GM23248 (cell line): ENCODE measurements at regions not wholly inside any gene's neighbourhood (a gene's known extent, or its start where the extent isn't known, plus 50 kb on each side); places are given as distances from the start of the nearest gene placed in this dataset.
A peak's percentile ranks its signal among the peaks of the same experiment; 100 is the strongest.

ENCODE experiments used
- DNase-seq: peaks from one replicate; pipeline ENCODE4 v3.0.0-alpha.2; 2015
- H2AFZ ChIP-seq: fragments of 200-600 bp; sonication (generic); 2 replicates; pipeline ENCODE4 v1.6.1; 2016; ENCODE audit warnings: antibody characterized with exemption
- H3F3A ChIP-seq: fragments of 200-600 bp; sonication (generic); 2 replicates; pipeline ENCODE4 v1.6.1; 2016; ENCODE audit warnings: mild to moderate bottlenecking, antibody characterized with exemption, mixed run types; ENCODE audit not compliant: insufficient read depth
- H3K27ac ChIP-seq: fragments of 200-600 bp; sonication (generic); 2 replicates; pipeline ENCODE4 v1.5.1; 2016; ENCODE audit warnings: mild to moderate bottlenecking
- H3K27me3 ChIP-seq: fragments of 200-600 bp; sonication (generic); replicated peaks from 2 replicates; pipeline ENCODE4 v1.6.1; 2016; ENCODE audit warnings: mild to moderate bottlenecking; ENCODE audit not compliant: insufficient read depth
- H3K36me3 ChIP-seq: fragments of 200-600 bp; sonication (generic); 2 replicates; pipeline ENCODE4 v1.6.1; 2016; ENCODE audit warnings: low read depth, mild to moderate bottlenecking
- H3K4me1 ChIP-seq: fragments of 200-600 bp; sonication (generic); 2 replicates; pipeline ENCODE4 v1.6.1; 2016; ENCODE audit warnings: mild to moderate bottlenecking; ENCODE audit not compliant: insufficient read depth
- H3K4me2 ChIP-seq: fragments of 200-600 bp; sonication (generic); one replicate; pipeline ENCODE4 v1.6.1; 2016; ENCODE audit warnings: mild to moderate bottlenecking; ENCODE audit not compliant: unreplicated experiment
- H3K4me3 ChIP-seq: fragments of 200-600 bp; sonication (generic); 2 replicates; pipeline ENCODE4 v1.5.1; 2016; ENCODE audit warnings: mild to moderate bottlenecking
- H3K79me2 ChIP-seq: fragments of 200-600 bp; sonication (generic); 2 replicates; pipeline ENCODE4 v1.6.1; 2016; ENCODE audit warnings: mild to moderate bottlenecking; ENCODE audit not compliant: insufficient read depth
- H3K9ac ChIP-seq: fragments of 200-600 bp; sonication (generic); 2 replicates; pipeline ENCODE4 v1.6.1; 2016; ENCODE audit warnings: mild to moderate bottlenecking
- H3K9me2 ChIP-seq: fragments of 200-600 bp; sonication (generic); 2 replicates; pipeline ENCODE4 v1.6.1; 2016; ENCODE audit warnings: mixed run types, mild to moderate bottlenecking, moderate library complexity; ENCODE audit not compliant: insufficient read depth
- H3K9me3 ChIP-seq: fragments of 200-600 bp; sonication (generic); one replicate; pipeline ENCODE4 v1.6.1; 2017; ENCODE audit warnings: low read depth
- H4K20me1 ChIP-seq: fragments of 200-600 bp; sonication (generic); 2 replicates; pipeline ENCODE4 v1.6.0; 2016; ENCODE audit not compliant: insufficient read depth
- EZH2 ChIP-seq: fragments of 200-600 bp; sonication (generic); IDR thresholded peaks from 2 replicates; pipeline ENCODE4 v1.6.1; 2018; ENCODE audit warnings: antibody characterized with exemption, mild to moderate bottlenecking; ENCODE audit not compliant: insufficient read depth, poor library complexity, severe bottlenecking
- EZH2phosphoT487 ChIP-seq: fragments of 200-600 bp; sonication (generic); IDR thresholded peaks from 2 replicates; pipeline ENCODE4 v1.6.1; 2018; ENCODE audit warnings: antibody characterized with exemption, moderate library complexity, mild to moderate bottlenecking, low read depth; ENCODE audit not compliant: insufficient read depth
- WGBS, 2 experiments: methylation state at CpG; one replicate each; pipeline ENCODE4 v1.1.6; 2015 to 2017; ENCODE audit warnings: low lambda C conversion rate in 2 of 2, low coverage in 1 of 2; ENCODE audit errors: missing lambda C conversion rate in 2 of 2; 5-methylcytosine and 5-hydroxymethylcytosine counted together
- in situ Hi-C: fragments of 300-500 bp; cut with MboI; formaldehyde crosslinking; loops from 2 replicates; pipeline ENCODE4 v1.15.0; 2020

GRCh38 chr13:92972751-92973150, 253.9 kb upstream of the GPC6 start:
- 42 to 44% methylated on average over 3 of the region's 3 CpGs for WGBS, 2 experiments
- no peaks in the 10 kb centered on the region for H3K9me2 ChIP-seq
- peak; percentile 14 for DNase-seq
- no peak for TF ChIP-seq EZH2phosphoT487
- no peak for TF ChIP-seq EZH2
- no peak overlapping the region for H3K27ac ChIP-seq
- no peak overlapping the region for H3K9ac ChIP-seq
- no peaks in the 10 kb centered on the region for H3K9me3 ChIP-seq
- H3K27me3 ChIP-seq = no peaks in the 10 kb centered on the region
- in situ Hi-C loops = loop anchor here (25.0 kb wide), 1 partner anchor 1390 kb away; no protein-coding TSS in a partner anchor
- no peaks in the 10 kb centered on the region for H4K20me1 ChIP-seq
- H2AFZ ChIP-seq = no peak overlapping the region
- H3K4me2 ChIP-seq = no peak overlapping the region
- H3F3A ChIP-seq = no peaks in the 10 kb centered on the region
- H3K4me1 ChIP-seq = no peaks in the 10 kb centered on the region
- no peaks in the 10 kb centered on the region for H3K36me3 ChIP-seq
- no peaks in the 10 kb centered on the region for H3K79me2 ChIP-seq
- no peak overlapping the region for H3K4me3 ChIP-seq

DNA sequence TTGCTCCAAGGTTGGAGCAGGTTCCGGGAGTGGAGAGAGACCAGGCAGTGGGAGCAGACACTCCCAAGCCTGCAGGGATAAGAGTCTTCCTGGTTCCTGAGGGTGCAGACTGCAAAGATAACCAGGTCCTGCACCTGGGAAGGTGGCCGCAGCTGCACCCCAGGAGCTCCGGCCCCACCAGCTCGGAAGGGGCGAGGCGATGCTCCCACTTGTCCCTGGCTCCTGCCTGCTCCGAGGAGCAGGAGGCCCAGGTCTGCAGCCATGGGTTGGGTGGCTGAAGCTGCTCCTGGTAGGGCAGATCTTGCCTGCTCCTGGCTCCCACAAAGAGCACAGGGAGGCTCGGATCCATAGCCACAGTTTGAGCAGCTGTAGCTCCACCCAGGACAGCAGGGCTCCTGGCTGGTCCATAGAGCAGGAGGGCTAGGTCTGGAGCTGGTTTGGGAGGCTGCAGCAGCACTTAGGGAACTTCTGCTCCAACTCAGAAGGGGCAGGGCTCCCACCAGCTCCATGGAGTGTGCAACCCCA, 251.6 kb upstream of the GPC6 start:
- Histone ChIP-seq H3K4me2 (no peak overlapping the region), H3K27ac (no peak overlapping the region), H3K9me3 (no peaks in the 10 kb centered on the region), H3K9ac (no peak overlapping the region), H3K79me2 (no peaks in the 10 kb centered on the region), H3F3A (no peaks in the 10 kb centered on the region), H3K4me3 (no peak overlapping the region), H3K4me1 (no peaks in the 10 kb centered on the region), H4K20me1 (no peaks in the 10 kb centered on the region), H3K36me3 (no peaks in the 10 kb centered on the region), H2AFZ (no peak overlapping the region), H3K27me3 (peaks cover 10% of the 10 kb centered on the region; the same call in 1 of the 2 replicates), H3K9me2 (no peaks in the 10 kb centered on the region)
- 33 to 61% methylated on average over 6 to 8 of the region's 8 CpGs for WGBS, 2 experiments
- no peak for TF ChIP-seq EZH2
- no peak for DNase-seq
- in situ Hi-C loops = loop anchor here (25.0 kb wide), 1 partner anchor 1387 kb away; no protein-coding TSS in a partner anchor

GRCh38 chr13:92976657-92977056, 249.9 kb upstream of the GPC6 start:
- Histone ChIP-seq H3K79me2 (no peaks in the 10 kb centered on the region), H3K4me1 (no peaks in the 10 kb centered on the region), H3K9me2 (no peaks in the 10 kb centered on the region), H2AFZ (no peak overlapping the region), H3K27me3 (peaks cover 13% of the 10 kb centered on the region; the same call in 1 of the 2 replicates), H3K27ac (no peak overlapping the region), H3K9me3 (no peaks in the 10 kb centered on the region), H3K4me3 (no peak overlapping the region), H3K36me3 (no peaks in the 10 kb centered on the region), H3F3A (no peaks in the 10 kb centered on the region), H4K20me1 (no peaks in the 10 kb centered on the region), H3K9ac (no peak overlapping the region), H3K4me2 (no peak overlapping the region)
- no peak for DNase-seq
- in situ Hi-C loops = no loop called here
- no peak for TF ChIP-seq EZH2
- no peak for TF ChIP-seq EZH2phosphoT487

GRCh38 chr13:92984151-92984550, 242.5 kb upstream of the GPC6 start:
- WGBS, 2 experiments = 19 to 21% methylated on average over 2 of the region's 2 CpGs
- no peak overlapping the region for H2AFZ ChIP-seq
- no peak for DNase-seq

DNA sequence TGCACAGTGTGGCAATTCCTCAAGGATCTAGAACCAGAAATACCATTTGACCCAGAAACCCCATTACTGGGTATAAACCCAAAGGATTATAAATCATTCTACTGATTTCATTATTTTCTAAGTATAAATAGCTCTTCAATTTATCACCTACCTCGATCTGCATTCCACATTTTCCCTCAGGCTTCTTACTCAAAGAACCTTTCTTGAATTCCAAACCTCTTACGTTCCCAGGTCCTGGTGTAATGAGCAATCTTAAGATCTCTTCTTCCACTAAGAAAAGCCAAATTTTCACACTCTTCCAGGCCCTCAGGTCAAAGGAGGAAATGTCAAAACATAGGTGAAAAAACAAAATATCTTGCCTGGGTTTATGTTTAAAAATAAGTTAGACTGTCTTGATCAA, 237.3 kb upstream of the GPC6 start:
- 7 to 16% methylated on average over 2 of the region's 2 CpGs for WGBS, 2 experiments
- Histone ChIP-seq H3K9me3 (no peaks in the 10 kb centered on the region), H3K79me2 (no peaks in the 10 kb centered on the region), H3K4me1 (no peaks in the 10 kb centered on the region), H3K36me3 (no peaks in the 10 kb centered on the region), H3K9ac (no peak overlapping the region), H3K27ac (no peak overlapping the region), H3F3A (no peaks in the 10 kb centered on the region), H2AFZ (no peak overlapping the region), H3K27me3 (no peaks in the 10 kb centered on the region), H3K4me2 (no peak overlapping the region), H4K20me1 (no peaks in the 10 kb centered on the region), H3K9me2 (no peaks in the 10 kb centered on the region), H3K4me3 (no peak overlapping the region)
- in situ Hi-C loops = no loop called here
- no peak for TF ChIP-seq EZH2
- TF ChIP-seq EZH2phosphoT487 = no peak
- DNase-seq = no peak

More at GRCh38 chr13:92984151-92984550, 242.5 kb upstream of the GPC6 start:
- TF ChIP-seq EZH2 = no peak
- no peak for TF ChIP-seq EZH2phosphoT487
- Histone ChIP-seq H3K4me1 (no peaks in the 10 kb centered on the region), H3K79me2 (no peaks in the 10 kb centered on the region), H3K36me3 (no peaks in the 10 kb centered on the region), H3K9ac (no peak overlapping the region), H3K27me3 (peaks cover 8% of the 10 kb centered on the region), H3K9me3 (no peaks in the 10 kb centered on the region), H3K4me3 (no peak overlapping the region), H4K20me1 (no peaks in the 10 kb centered on the region), H3K4me2 (no peak overlapping the region), H3F3A (no peaks in the 10 kb centered on the region), H3K27ac (no peak overlapping the region), H3K9me2 (no peaks in the 10 kb centered on the region)
- in situ Hi-C loops = no loop called here
